Testis (tissue), 2 donors: ENCODE measurements at regions not wholly inside any gene's neighbourhood (a gene's known extent, or its start where the extent isn't known, plus 50 kb on each side); places are given as distances from the start of the nearest gene placed in this dataset.

Experiments used
- POLR2A ChIP-seq: fragments of 450-650 bp; IDR thresholded peaks from one replicate; pipeline ENCODE4 v1.6.1; 2017; ENCODE audit warnings: antibody characterized with exemption, mild to moderate bottlenecking, moderate library complexity
- TF ChIP-seq, protein P1 (sequence below), 3 experiments: fragments of 450-650 bp in 2 of 3; fragments of 200-600 bp in 1 of 3; sonication (generic) in 1 of 3; IDR thresholded peaks; one replicate each; pipeline ENCODE4 v1.5.1; 2016 to 2019; ENCODE audit warnings: antibody characterized with exemption in 3 of 3, mild to moderate bottlenecking in 2 of 3, moderate library complexity in 1 of 3

DNA sequence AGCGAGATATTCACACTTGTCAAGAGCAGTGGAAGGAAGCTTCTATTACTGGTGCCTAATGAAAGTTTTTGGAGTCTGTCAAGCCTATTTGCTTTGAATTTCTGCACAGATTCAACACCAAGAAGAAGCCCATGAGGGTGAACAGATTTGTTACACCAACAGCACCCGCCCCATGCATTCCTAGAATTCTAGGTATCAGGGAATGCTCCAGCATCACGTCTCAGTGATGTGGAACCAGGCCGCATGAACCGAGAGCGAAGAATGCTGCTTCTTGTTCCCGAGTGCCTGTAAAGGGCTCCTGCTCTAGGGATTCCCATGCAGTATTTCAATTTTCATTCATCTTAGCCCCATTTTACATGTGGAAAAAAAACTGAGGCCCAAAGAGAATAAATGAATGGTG, 69.7 kb downstream of the KCNF1 start:
- TF ChIP-seq, protein P1, sequence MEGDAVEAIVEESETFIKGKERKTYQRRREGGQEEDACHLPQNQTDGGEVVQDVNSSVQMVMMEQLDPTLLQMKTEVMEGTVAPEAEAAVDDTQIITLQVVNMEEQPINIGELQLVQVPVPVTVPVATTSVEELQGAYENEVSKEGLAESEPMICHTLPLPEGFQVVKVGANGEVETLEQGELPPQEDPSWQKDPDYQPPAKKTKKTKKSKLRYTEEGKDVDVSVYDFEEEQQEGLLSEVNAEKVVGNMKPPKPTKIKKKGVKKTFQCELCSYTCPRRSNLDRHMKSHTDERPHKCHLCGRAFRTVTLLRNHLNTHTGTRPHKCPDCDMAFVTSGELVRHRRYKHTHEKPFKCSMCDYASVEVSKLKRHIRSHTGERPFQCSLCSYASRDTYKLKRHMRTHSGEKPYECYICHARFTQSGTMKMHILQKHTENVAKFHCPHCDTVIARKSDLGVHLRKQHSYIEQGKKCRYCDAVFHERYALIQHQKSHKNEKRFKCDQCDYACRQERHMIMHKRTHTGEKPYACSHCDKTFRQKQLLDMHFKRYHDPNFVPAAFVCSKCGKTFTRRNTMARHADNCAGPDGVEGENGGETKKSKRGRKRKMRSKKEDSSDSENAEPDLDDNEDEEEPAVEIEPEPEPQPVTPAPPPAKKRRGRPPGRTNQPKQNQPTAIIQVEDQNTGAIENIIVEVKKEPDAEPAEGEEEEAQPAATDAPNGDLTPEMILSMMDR (IDR thresholded peaks at IDR 0.05), result no peak
- no peak for TF ChIP-seq POLR2A
